H9 (cell line): ENCODE measurements at regions not wholly inside any gene's neighbourhood (a gene's known extent, or its start where the extent isn't known, plus 50 kb on each side); places are given as distances from the start of the nearest gene placed in this dataset.

Experiments used
- DNase-seq: peaks from one replicate; pipeline ENCODE4 v3.0.0-alpha.2; 2017
- H2AFZ ChIP-seq: one replicate; pipeline ENCODE4 v1.6.1; 2013; ENCODE audit warnings: mild to moderate bottlenecking, low read length, control low read depth, moderate library complexity
- H2AK5ac ChIP-seq: 2 replicates; pipeline ENCODE4 v1.6.1; 2013; ENCODE audit warnings: low read length, control low read depth, mixed read lengths; ENCODE audit not compliant: insufficient read length
- H2BK120ac ChIP-seq: one replicate; pipeline ENCODE4 v1.6.1; 2013; ENCODE audit warnings: low read depth, mild to moderate bottlenecking, low read length, control low read depth, inconsistent platforms; ENCODE audit not compliant: poor library complexity, severe bottlenecking
- H2BK12ac ChIP-seq: 2 replicates; pipeline ENCODE4 v1.6.1; 2013; ENCODE audit warnings: low read length, control low read depth, mixed read lengths, low read depth; ENCODE audit not compliant: insufficient read length
- H2BK15ac ChIP-seq: 2 replicates; pipeline ENCODE4 v1.6.1; 2013; ENCODE audit warnings: low read depth, low read length, control low read depth
- H2BK20ac ChIP-seq: one replicate; pipeline ENCODE4 v1.6.1; 2013; ENCODE audit warnings: low read depth, mild to moderate bottlenecking, low read length, control low read depth, inconsistent platforms; ENCODE audit not compliant: poor library complexity, severe bottlenecking
- H2BK5ac ChIP-seq: 2 replicates; pipeline ENCODE4 v1.6.1; 2013; ENCODE audit warnings: low read length, control low read depth, mixed read lengths; ENCODE audit not compliant: insufficient read length
- H3K14ac ChIP-seq: 2 replicates; pipeline ENCODE4 v1.6.1; 2013; ENCODE audit warnings: low read length, control low read depth; ENCODE audit not compliant: insufficient read depth
- H3K18ac ChIP-seq: 2 replicates; pipeline ENCODE4 v1.6.1; 2013; ENCODE audit warnings: low read depth, mild to moderate bottlenecking, mixed read lengths, low read length, control low read depth; ENCODE audit not compliant: insufficient read length
- H3K23ac ChIP-seq: 2 replicates; pipeline ENCODE4 v1.6.1; 2013; ENCODE audit warnings: low read length, control low read depth, mixed read lengths, low read depth; ENCODE audit not compliant: insufficient read length
- H3K23me2 ChIP-seq: 2 replicates; pipeline ENCODE4 v1.6.1; 2013; ENCODE audit warnings: low read depth, mild to moderate bottlenecking, mixed read lengths, low read length, control low read depth; ENCODE audit not compliant: insufficient read length, poor library complexity, severe bottlenecking
- H3K27ac ChIP-seq: 2 replicates; pipeline ENCODE4 v1.5.1; 2013; ENCODE audit warnings: low read length, control low read depth, mixed read lengths, low read depth; ENCODE audit not compliant: insufficient read length
- H3K27me3 ChIP-seq: 2 replicates; pipeline ENCODE4 v1.6.1; 2013; ENCODE audit warnings: low read length, control low read depth, inconsistent platforms; ENCODE audit not compliant: insufficient read depth
- H3K4ac ChIP-seq: 2 replicates; pipeline ENCODE4 v1.6.1; 2013; ENCODE audit warnings: low read depth, mild to moderate bottlenecking, control low read depth, inconsistent platforms, low read length, moderate library complexity
- H3K4me1 ChIP-seq: 2 replicates; pipeline ENCODE4 v1.6.1; 2013; ENCODE audit warnings: low read length, control low read depth, inconsistent platforms; ENCODE audit not compliant: insufficient read depth
- H3K4me2 ChIP-seq: 2 replicates; pipeline ENCODE4 v1.6.1; 2013; ENCODE audit warnings: low read length, control low read depth, mixed read lengths; ENCODE audit not compliant: insufficient read length, insufficient read depth
- H3K56ac ChIP-seq: 2 replicates; pipeline ENCODE4 v1.6.1; 2013; ENCODE audit warnings: low read depth, mild to moderate bottlenecking, mixed read lengths, low read length, control low read depth; ENCODE audit not compliant: insufficient read length
- H3K79me1 ChIP-seq: 2 replicates; pipeline ENCODE4 v1.6.1; 2013; ENCODE audit warnings: low read depth, mild to moderate bottlenecking, moderate library complexity, low read length, control low read depth, inconsistent platforms; ENCODE audit not compliant: insufficient read depth, poor library complexity, severe bottlenecking
- H3K79me2 ChIP-seq: 2 replicates; pipeline ENCODE4 v1.6.1; 2013; ENCODE audit warnings: low read length, control low read depth, inconsistent platforms; ENCODE audit not compliant: insufficient read depth
- H3K9ac ChIP-seq: 2 replicates; pipeline ENCODE4 v1.6.1; 2013; ENCODE audit warnings: low read length, control low read depth, mixed read lengths; ENCODE audit not compliant: insufficient read length; ENCODE audit errors: extremely low read depth
- H3K9me3 ChIP-seq: one replicate; pipeline ENCODE4 v1.6.1; 2013; ENCODE audit warnings: low read depth, low read length, inconsistent platforms; ENCODE audit not compliant: control insufficient read depth
- H3T11ph ChIP-seq: one replicate; pipeline ENCODE4 v1.6.1; 2013; ENCODE audit warnings: mild to moderate bottlenecking, low read length, control low read depth, inconsistent platforms
- H4K20me1 ChIP-seq: one replicate; pipeline ENCODE4 v1.6.1; 2013; ENCODE audit not compliant: control insufficient read depth, insufficient read length, insufficient read depth
- H4K5ac ChIP-seq: 2 replicates; pipeline ENCODE4 v1.6.1; 2013; ENCODE audit warnings: low read depth, mild to moderate bottlenecking, mixed read lengths, low read length, control low read depth; ENCODE audit not compliant: insufficient read length
- H4K8ac ChIP-seq: replicated peaks from 2 replicates; pipeline ENCODE4 v1.6.1; 2013; ENCODE audit warnings: low read length, control low read depth, mixed read lengths, low read depth; ENCODE audit not compliant: insufficient read length
- H4K91ac ChIP-seq: 2 replicates; pipeline ENCODE4 v1.6.1; 2013; ENCODE audit warnings: low read depth, mild to moderate bottlenecking, moderate library complexity, mixed read lengths, low read length, control low read depth; ENCODE audit not compliant: insufficient read length
- H3K27ac Mint-ChIP-seq, 3 experiments: 2 replicates in 2 of 3; 3 replicates in 1 of 3; pipeline ENCODE4 v1.8.0; 2020 to 2021; ENCODE audit warnings: mixed read lengths in 3 of 3, mild to moderate bottlenecking in 1 of 3, moderate library complexity in 1 of 3
- H3K27me3 Mint-ChIP-seq: 2 replicates; pipeline ENCODE4 v1.8.0; 2021; ENCODE audit warnings: low read depth, mild to moderate bottlenecking, moderate library complexity, mixed read lengths
- H3K36me3 Mint-ChIP-seq, 3 experiments: 2 replicates in 2 of 3; 3 replicates in 1 of 3; pipeline ENCODE4 v1.8.0; 2020 to 2021; ENCODE audit warnings: low read depth in 3 of 3, mixed read lengths in 3 of 3; ENCODE audit not compliant: insufficient read depth in 1 of 3
- H3K4me1 Mint-ChIP-seq, 2 experiments: 2 replicates each; pipeline ENCODE4 v1.8.0; 2020; ENCODE audit warnings: mixed read lengths in 2 of 2
- H3K4me3 Mint-ChIP-seq, 2 experiments: 2 replicates in 1 of 2; 3 replicates in 1 of 2; pipeline ENCODE4 v1.8.0; 2020 to 2021; ENCODE audit warnings: mild to moderate bottlenecking in 2 of 2, mixed read lengths in 2 of 2, moderate library complexity in 1 of 2
- H3K9me3 Mint-ChIP-seq, 2 experiments: 2 replicates in 1 of 2; 3 replicates in 1 of 2; pipeline ENCODE4 v1.8.0; 2020; ENCODE audit warnings: mild to moderate bottlenecking in 2 of 2, mixed read lengths in 2 of 2, moderate library complexity in 1 of 2
- CTCF ChIP-seq: fragments of 200-600 bp; sonication (generic); conservative IDR thresholded peaks from 3 replicates; pipeline ENCODE4 v1.8.0; 2021; ENCODE audit warnings: antibody characterized with exemption, mild to moderate bottlenecking
- WGBS: extraction: QIAGEN DNeasy Blood & Tissue Kit; methylation state at CpG from one replicate; pipeline ENCODE4 v1.1.7; 2013; ENCODE audit warnings: missing lambda C conversion rate, low lambda C conversion rate, mixed read lengths; ENCODE audit not compliant: insufficient read length; ENCODE audit errors: extremely low coverage; 5-methylcytosine and 5-hydroxymethylcytosine counted together

GRCh38 chr7:18230271-18230670, 202.6 kb upstream of the PRPS1L1 start:
- Histone ChIP-seq H3K79me1 (no peaks in the 10 kb centered on the region), H3T11ph (no peak overlapping the region), H3K79me2 (no peaks in the 10 kb centered on the region), H4K20me1 (no peaks in the 10 kb centered on the region), H3K23me2 (no peaks in the 10 kb centered on the region), H4K8ac (no peak overlapping the region), H3K4me2 (no peak overlapping the region), H4K91ac (no peak overlapping the region), H3K4ac (no peak overlapping the region), H3K4me1 (no peaks in the 10 kb centered on the region), H2BK5ac (no peak overlapping the region), H2BK12ac (no peak overlapping the region), H3K9ac (no peak overlapping the region), H2AK5ac (no peak overlapping the region), H3K27ac (no peak overlapping the region), H3K27me3 (no peaks in the 10 kb centered on the region), H2AFZ (no peak overlapping the region), H2BK120ac (no peak overlapping the region), H3K14ac (no peak overlapping the region), H3K23ac (no peak overlapping the region), H3K9me3 (no peaks in the 10 kb centered on the region), H3K18ac (no peak overlapping the region), H3K56ac (no peak overlapping the region), H2BK15ac (no peak overlapping the region), H2BK20ac (no peak overlapping the region), H4K5ac (no peak overlapping the region)
- H3K4me1 Mint-ChIP-seq, result no peaks in the 10 kb centered on the region
- H3K36me3 Mint-ChIP-seq, result no peaks in the 10 kb centered on the region
- no peak overlapping the region for H3K27ac Mint-ChIP-seq
- no peak for DNase-seq
- H3K4me3 Mint-ChIP-seq, result no peak overlapping the region
- no peak for TF ChIP-seq CTCF
- no CpG with 5 or more reads among the region's 8 CpGs for WGBS
- H3K9me3 Mint-ChIP-seq, result no peaks in the 10 kb centered on the region
- H3K27me3 Mint-ChIP-seq, result peaks cover 2% of the 10 kb centered on the region; the same call in 1 of the 2 replicates
